ENCODE measurements at regions not wholly inside any gene's neighbourhood (a gene's known extent, or its start where the extent isn't known, plus 50 kb on each side); places are given as distances from the start of the nearest gene placed in this dataset.
"Not testable (repeated sequence)": the region's sequence is repeated elsewhere in the genome, so short reads cannot be mapped to it uniquely, and the experiment has no call there.

DNA sequence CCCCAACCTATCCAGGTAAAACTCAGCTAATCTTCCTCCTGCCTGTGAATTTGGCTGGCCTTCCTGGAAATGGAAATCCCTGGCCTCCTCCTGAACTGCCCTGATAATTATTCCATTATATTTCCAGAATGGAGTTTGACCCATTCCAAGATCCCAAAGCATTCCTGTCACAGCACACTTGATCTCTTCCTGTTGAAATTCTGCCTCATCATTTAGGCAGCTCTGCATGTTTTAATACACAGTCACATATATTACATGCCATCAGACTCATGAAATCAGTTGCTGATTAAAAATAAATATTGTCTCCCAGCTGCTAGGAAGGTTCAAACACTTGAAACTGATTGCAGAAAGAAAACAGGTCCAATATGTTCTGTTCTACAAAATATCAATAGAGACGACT lies 148.2 kb upstream of the PALMD start:
- no peak overlapping the region for H3K4me3 ChIP-seq (ENCODE audit: low read depth, low read length)
- TF ChIP-seq, protein P1, sequence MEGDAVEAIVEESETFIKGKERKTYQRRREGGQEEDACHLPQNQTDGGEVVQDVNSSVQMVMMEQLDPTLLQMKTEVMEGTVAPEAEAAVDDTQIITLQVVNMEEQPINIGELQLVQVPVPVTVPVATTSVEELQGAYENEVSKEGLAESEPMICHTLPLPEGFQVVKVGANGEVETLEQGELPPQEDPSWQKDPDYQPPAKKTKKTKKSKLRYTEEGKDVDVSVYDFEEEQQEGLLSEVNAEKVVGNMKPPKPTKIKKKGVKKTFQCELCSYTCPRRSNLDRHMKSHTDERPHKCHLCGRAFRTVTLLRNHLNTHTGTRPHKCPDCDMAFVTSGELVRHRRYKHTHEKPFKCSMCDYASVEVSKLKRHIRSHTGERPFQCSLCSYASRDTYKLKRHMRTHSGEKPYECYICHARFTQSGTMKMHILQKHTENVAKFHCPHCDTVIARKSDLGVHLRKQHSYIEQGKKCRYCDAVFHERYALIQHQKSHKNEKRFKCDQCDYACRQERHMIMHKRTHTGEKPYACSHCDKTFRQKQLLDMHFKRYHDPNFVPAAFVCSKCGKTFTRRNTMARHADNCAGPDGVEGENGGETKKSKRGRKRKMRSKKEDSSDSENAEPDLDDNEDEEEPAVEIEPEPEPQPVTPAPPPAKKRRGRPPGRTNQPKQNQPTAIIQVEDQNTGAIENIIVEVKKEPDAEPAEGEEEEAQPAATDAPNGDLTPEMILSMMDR (IDR thresholded peaks at IDR 0.05; ENCODE audit: insufficient read depth, low read depth, low read length): no peak
- DNase-seq (ENCODE audit: low read depth): no peak

DNA sequence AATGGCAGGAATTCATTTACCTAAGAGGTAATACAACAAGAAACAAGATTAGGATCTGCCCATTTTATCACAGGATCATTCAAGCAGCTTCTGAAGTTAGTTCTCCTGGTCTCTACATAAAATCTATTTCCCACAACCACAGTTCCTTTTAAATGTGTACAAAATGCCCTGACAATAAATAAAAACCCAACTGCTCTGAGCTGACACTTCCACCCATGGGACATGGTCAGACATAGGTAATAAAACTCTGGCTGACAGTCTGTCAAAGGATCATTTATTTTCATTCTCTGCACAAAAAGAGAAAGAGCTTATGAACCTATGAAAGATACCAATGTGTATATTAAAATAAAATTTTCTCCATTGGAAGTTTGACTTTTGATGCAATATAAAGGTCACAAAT lies 145.4 kb upstream of the PALMD start:
- TF ChIP-seq, protein P1 (IDR thresholded peaks at IDR 0.05; ENCODE audit: insufficient read depth, low read depth, low read length): no peak
- DNase-seq (ENCODE audit: low read depth): no peak

DNA sequence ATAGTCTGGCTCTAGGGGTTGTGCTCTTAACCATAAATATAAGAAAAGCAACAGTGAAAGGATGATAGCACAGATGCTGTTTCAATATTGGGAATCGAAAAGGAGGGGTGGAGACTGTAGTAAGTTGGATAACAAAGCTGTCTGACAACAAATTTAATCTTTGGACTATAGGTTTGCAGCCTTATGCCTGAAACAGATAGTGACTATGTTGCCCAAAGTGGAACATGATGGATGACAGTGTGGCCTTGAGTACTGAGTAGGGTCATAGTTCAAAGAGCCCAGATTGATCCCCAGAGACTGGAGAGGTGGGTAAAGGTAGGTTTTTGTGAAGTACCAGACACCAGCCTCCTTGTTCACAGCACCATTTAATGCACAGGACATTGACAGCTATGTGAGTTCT lies 144.0 kb upstream of the PALMD start:
- TF ChIP-seq, protein P1 (IDR thresholded peaks at IDR 0.05; ENCODE audit: insufficient read depth, low read depth, low read length): no peak

More for the DNA sequence above, 145.4 kb upstream of the PALMD start:
- H3K4me3 ChIP-seq (ENCODE audit: low read depth, low read length): no peak overlapping the region

DNA sequence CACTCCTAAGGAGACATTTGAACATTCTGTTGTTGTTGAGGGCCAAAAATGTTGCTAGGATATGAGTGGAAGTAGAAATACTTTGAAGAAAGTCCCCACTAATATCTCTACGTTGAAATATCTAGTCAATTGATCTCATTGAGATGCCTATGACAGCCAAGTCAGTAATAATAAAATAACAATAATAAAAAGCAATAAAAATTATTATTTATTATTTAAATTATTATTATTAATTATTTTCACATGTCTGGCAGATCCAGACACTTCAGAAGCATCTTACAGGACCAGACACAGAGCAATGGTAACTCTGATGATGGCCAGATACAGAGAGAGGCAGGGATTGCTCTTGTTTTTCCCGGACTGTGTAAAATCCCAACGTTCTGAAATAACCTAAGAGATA lies 143.5 kb upstream of the PALMD start:
- TF ChIP-seq, protein P1 (IDR thresholded peaks at IDR 0.05; ENCODE audit: insufficient read depth, low read depth, low read length): no peak
- no peak overlapping the region for H3K4me3 ChIP-seq (ENCODE audit: low read depth, low read length)

More for the DNA sequence above, 144.0 kb upstream of the PALMD start:
- H3K4me3 ChIP-seq (ENCODE audit: low read depth, low read length): no peak overlapping the region
- no peak for DNase-seq (ENCODE audit: low read depth)

DNA sequence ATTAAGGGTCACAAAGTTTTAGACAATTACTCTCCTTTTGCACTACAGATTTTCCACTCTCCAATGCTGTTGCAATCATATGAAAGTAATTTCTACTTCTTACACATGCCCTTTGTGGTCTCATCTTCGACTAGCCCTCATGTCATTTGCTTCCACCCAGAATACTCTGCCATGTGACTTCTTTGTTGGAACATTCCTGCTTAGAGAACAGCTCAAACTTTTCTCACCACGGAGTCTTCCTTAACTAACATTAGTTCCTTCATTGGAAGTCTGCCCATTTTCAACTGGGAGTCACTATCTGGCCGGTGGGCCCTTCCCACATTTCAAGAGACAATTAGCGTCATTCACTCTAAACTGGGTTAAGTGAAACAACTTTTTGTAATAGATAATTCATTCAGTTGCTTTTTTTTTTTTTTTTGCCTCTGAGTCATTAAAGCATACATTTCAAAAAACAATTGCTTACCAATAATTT lies 142.6 kb upstream of the PALMD start:
- TF ChIP-seq, protein P1 (IDR thresholded peaks at IDR 0.05; ENCODE audit: insufficient read depth, low read depth, low read length): no peak
- no peak overlapping the region for H3K4me3 ChIP-seq (ENCODE audit: low read depth, low read length)
- DNase-seq (ENCODE audit: low read depth): peak; percentile 78

More for the DNA sequence above, 143.5 kb upstream of the PALMD start:
- no peak for DNase-seq (ENCODE audit: low read depth)

DNA sequence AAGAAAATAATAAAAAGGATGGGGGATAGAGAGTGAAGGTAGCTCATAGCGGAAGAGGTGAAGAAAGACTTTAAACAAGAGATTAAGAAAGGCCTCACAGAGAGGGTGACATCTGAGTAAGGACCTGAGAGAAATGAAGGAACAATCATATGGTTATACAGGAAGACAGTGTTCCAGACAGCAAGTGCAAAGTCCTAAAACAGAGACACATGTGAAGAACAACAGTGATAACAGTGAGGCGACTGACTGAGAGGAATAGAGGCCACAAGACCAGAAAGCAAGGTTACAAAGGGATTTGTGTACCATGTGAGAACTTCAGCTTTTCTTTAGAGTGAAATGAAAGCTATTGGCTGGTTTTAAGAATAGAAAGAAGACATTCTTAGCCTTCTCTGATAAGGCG lies 141.6 kb upstream of the PALMD start:
- TF ChIP-seq, protein P1 (IDR thresholded peaks at IDR 0.05; ENCODE audit: insufficient read depth, low read depth, low read length): no peak
- no peak overlapping the region for H3K4me3 ChIP-seq (ENCODE audit: low read depth, low read length)
- no peak for DNase-seq (ENCODE audit: low read depth)

DNA sequence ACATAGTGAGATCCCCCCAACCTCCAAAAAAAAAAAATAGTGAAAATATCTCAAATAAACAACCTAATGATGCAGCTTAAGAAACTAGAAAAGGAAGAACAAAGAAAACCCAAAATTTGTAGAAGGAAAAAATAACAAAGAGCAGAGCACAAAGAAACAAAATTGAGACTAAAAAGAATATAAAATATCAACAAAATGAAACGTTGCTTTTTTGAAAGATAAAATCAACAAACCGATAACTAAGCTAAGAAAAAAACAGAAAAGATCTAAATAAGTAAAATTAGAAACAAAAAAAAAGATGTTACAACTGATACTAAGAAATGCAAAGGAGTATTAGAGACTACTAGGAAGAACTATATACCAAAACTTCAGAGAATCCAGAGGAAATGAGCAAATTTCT lies 139.3 kb upstream of the PALMD start:
- TF ChIP-seq, protein P1 (IDR thresholded peaks at IDR 0.05; ENCODE audit: insufficient read depth, low read depth, low read length): no peak
- no peak overlapping the region for H3K4me3 ChIP-seq (ENCODE audit: low read depth, low read length)
- DNase-seq (ENCODE audit: low read depth): no peak

DNA sequence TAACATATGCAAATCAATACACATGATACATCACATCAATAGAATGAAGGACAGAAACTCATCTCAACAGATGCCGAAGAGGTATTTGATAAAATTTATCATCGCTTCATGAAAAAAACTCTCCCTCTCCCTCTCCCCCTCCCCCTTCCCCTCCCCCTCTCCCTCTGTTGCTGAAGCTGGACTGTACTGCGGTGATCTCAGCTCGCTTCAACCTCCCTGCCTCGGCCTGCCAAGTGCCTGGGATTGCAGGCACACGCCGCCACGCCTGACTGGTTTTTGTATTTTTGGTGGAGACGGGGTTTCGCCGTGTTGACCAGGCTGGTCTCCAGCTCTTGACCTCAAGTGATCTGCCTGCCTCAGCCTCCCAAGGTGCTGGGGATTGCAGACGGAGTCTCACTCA lies 138.5 kb upstream of the PALMD start:
- not testable (repeated sequence) for DNase-seq (ENCODE audit: low read depth)

More for the DNA sequence above, 138.5 kb upstream of the PALMD start:
- H3K4me3 ChIP-seq (ENCODE audit: low read depth, low read length): not testable (repeated sequence)

Measured in fibroblast of villous mesenchyme (primary cell).